ENCODE measurements at regions not wholly inside any gene's neighbourhood (a gene's known extent, or its start where the extent isn't known, plus 50 kb on each side); places are given as distances from the start of the nearest gene placed in this dataset.

DNA sequence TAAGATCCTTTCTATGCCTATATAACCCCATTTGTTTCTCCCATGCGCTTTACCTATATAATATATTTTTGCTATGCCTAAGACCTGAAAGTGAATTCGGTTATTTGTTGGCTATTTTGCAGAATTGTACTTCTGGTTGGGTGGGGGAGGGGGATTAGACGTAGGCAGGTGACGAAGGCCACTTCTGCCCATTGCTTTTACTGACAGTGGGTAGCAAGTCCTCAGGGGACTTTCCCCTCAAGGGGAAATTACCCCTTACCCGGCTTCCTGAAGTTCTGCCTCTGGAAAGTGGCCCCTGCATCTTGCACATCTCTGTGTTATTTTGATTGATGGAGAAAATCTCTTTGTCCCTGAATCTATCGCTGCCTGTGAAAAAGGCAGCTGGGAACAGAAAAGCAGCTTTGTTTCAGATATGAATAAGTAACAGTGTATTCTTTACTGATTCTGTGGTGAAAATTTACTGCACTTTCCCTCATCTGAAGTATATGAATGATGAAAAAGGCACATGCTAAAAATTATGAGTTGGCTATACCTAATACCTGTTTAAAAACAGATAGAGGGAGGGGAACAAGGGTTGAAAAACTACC, 133.9 kb downstream of the UTRN start:
- TF ChIP-seq, protein P1, sequence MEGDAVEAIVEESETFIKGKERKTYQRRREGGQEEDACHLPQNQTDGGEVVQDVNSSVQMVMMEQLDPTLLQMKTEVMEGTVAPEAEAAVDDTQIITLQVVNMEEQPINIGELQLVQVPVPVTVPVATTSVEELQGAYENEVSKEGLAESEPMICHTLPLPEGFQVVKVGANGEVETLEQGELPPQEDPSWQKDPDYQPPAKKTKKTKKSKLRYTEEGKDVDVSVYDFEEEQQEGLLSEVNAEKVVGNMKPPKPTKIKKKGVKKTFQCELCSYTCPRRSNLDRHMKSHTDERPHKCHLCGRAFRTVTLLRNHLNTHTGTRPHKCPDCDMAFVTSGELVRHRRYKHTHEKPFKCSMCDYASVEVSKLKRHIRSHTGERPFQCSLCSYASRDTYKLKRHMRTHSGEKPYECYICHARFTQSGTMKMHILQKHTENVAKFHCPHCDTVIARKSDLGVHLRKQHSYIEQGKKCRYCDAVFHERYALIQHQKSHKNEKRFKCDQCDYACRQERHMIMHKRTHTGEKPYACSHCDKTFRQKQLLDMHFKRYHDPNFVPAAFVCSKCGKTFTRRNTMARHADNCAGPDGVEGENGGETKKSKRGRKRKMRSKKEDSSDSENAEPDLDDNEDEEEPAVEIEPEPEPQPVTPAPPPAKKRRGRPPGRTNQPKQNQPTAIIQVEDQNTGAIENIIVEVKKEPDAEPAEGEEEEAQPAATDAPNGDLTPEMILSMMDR (IDR thresholded peaks at IDR 0.05) = no peak
- no peak for TF ChIP-seq POLR2A (IDR thresholded peaks at IDR 0.05)
